HPDE6-E6E7 (cell line): ENCODE measurements at regions not wholly inside any gene's neighbourhood (a gene's known extent, or its start where the extent isn't known, plus 50 kb on each side); places are given as distances from the start of the nearest gene placed in this dataset.
"Not testable (repeated sequence)": the region's sequence is repeated elsewhere in the genome, so short reads cannot be mapped to it uniquely, and the experiment has no call there.

Source experiments
- DNase-seq: peaks from one replicate; pipeline ENCODE4 v3.0.0; 2011; ENCODE audit warnings: missing footprints; ENCODE audit errors: extremely low spot score

GRCh38 chr10:6817770-6818169 lies 237.7 kb upstream of the PRKCQ start:
- no peak for DNase-seq

- no peak for DNase-seq
These were observed 235.3 kb upstream of the PRKCQ start for GRCh38 chr10:6815346-6815745.

- DNase-seq, result no peak
These were observed 233.8 kb upstream of the PRKCQ start for GRCh38 chr10:6813856-6814255.

- DNase-seq, result no peak
These were observed 233.2 kb upstream of the PRKCQ start for GRCh38 chr10:6813306-6813705.

- DNase-seq, result no peak
These were observed 231.1 kb upstream of the PRKCQ start for GRCh38 chr10:6811153-6811552.

GRCh38 chr10:6803427-6803783 lies 223.3 kb upstream of the PRKCQ start:
- no peak for DNase-seq

GRCh38 chr10:6802759-6803426 lies 222.8 kb upstream of the PRKCQ start:
- DNase-seq, result no peak

GRCh38 chr10:6796231-6796630 lies 216.2 kb upstream of the PRKCQ start:
- no peak for DNase-seq

- DNase-seq, result no peak
These were observed 215.5 kb upstream of the PRKCQ start for GRCh38 chr10:6795541-6795940.

GRCh38 chr10:6794841-6795240 lies 214.8 kb upstream of the PRKCQ start:
- DNase-seq, result not testable (repeated sequence)

- DNase-seq, result no peak
These were observed 214.4 kb upstream of the PRKCQ start for GRCh38 chr10:6794441-6794840.

- DNase-seq, result no peak
These were observed 208.7 kb upstream of the PRKCQ start for GRCh38 chr10:6788731-6789130.

- DNase-seq, result no peak
These were observed 208.2 kb upstream of the PRKCQ start for GRCh38 chr10:6788231-6788630.

- DNase-seq, result no peak
These were observed 207.6 kb upstream of the PRKCQ start for GRCh38 chr10:6787718-6788117.

- no peak for DNase-seq
These were observed 207.0 kb upstream of the PRKCQ start for GRCh38 chr10:6787091-6787490.

- peak; percentile 2 for DNase-seq
These were observed 206.5 kb upstream of the PRKCQ start for GRCh38 chr10:6786579-6787031.

- DNase-seq, result not testable (repeated sequence)
These were observed 204.4 kb upstream of the PRKCQ start for GRCh38 chr10:6784429-6784828.

- no peak for DNase-seq
These were observed 203.4 kb upstream of the PRKCQ start for GRCh38 chr10:6783471-6783870.

- no peak for DNase-seq
These were observed 202.3 kb upstream of the PRKCQ start for GRCh38 chr10:6782378-6782777.

- no peak for DNase-seq
These were observed 201.2 kb upstream of the PRKCQ start for GRCh38 chr10:6781133-6781770.

GRCh38 chr10:6780008-6780677 lies 200.1 kb upstream of the PRKCQ start:
- no peak for DNase-seq

GRCh38 chr10:6778992-6779701 lies 199.1 kb upstream of the PRKCQ start:
- peak; percentile 51 for DNase-seq
